Fibroblast of lung (primary cell): ENCODE measurements at regions not wholly inside any gene's neighbourhood (a gene's known extent, or its start where the extent isn't known, plus 50 kb on each side); places are given as distances from the start of the nearest gene placed in this dataset.

Source experiments
- DNase-seq, 2 donors: peaks; one replicate each; pipeline versions ENCODE4 v3.0.0 to v3.0.0-alpha.2; 2010; ENCODE audit warnings: low read depth in 2 of 2
- H2AFZ ChIP-seq: 2 replicates; pipeline ENCODE4 v1.5.1; 2012; ENCODE audit warnings: low read length, control low read depth, inconsistent platforms
- H3K27ac ChIP-seq: 2 replicates; pipeline ENCODE4 v1.5.1; 2011; ENCODE audit warnings: low read length, control low read depth; ENCODE audit not compliant: insufficient read depth
- H3K27me3 ChIP-seq: 2 replicates; pipeline ENCODE4 v1.5.1; 2011; ENCODE audit warnings: mild to moderate bottlenecking, low read length; ENCODE audit not compliant: control insufficient read depth, insufficient read depth
- H3K36me3 ChIP-seq: 2 replicates; pipeline ENCODE4 v1.5.1; 2011; ENCODE audit warnings: low read length; ENCODE audit not compliant: control insufficient read depth, insufficient read depth
- H3K4me1 ChIP-seq: 2 replicates; pipeline ENCODE4 v1.5.1; 2011; ENCODE audit warnings: low read length; ENCODE audit not compliant: control insufficient read depth, insufficient read depth; ENCODE audit errors: extremely low read depth
- H3K4me2 ChIP-seq: 2 replicates; pipeline ENCODE4 v1.5.1; 2011; ENCODE audit warnings: low read length, control low read depth; ENCODE audit not compliant: insufficient read depth; ENCODE audit errors: extremely low read depth
- H3K4me3 ChIP-seq, 4 experiments: fragments of 200-600 bp in 1 of 4; sonication (generic) in 1 of 4; replicated peaks in 1 of 4; 2 replicates each; pipeline ENCODE4 v1.5.1; 2011 to 2016; ENCODE audit warnings: low read length in 4 of 4, low read depth in 3 of 4, mild to moderate bottlenecking in 3 of 4, control low read depth in 2 of 4, inconsistent platforms in 1 of 4, mixed read lengths in 1 of 4; ENCODE audit not compliant: insufficient read depth in 1 of 4; ENCODE audit errors: control extremely low read depth in 1 of 4
- H3K79me2 ChIP-seq: 2 replicates; pipeline ENCODE4 v1.5.1; 2012; ENCODE audit warnings: mild to moderate bottlenecking, low read length, inconsistent platforms; ENCODE audit not compliant: control insufficient read depth, insufficient read depth
- H3K9ac ChIP-seq: 2 replicates; pipeline ENCODE4 v1.5.1; 2011; ENCODE audit warnings: mild to moderate bottlenecking, low read length, control low read depth; ENCODE audit not compliant: insufficient read depth
- H3K9me3 ChIP-seq: 2 replicates; pipeline ENCODE4 v1.5.1; 2012; ENCODE audit warnings: low read depth, low read length; ENCODE audit not compliant: control insufficient read depth, insufficient read depth
- H4K20me1 ChIP-seq: 2 replicates; pipeline ENCODE4 v1.5.1; 2011; ENCODE audit warnings: low read length; ENCODE audit not compliant: control insufficient read depth, insufficient read depth; ENCODE audit errors: extremely low read depth
- CTCF ChIP-seq, 2 donors: IDR thresholded peaks in 1 of 2; conservative IDR thresholded peaks in 1 of 2; 1 replicate in 1 of 2; 2 replicates in 1 of 2; pipeline ENCODE4 v1.5.1; 2011 to 2012; ENCODE audit warnings: low read length in 2 of 2, control low read depth in 1 of 2, inconsistent platforms in 1 of 2, low read depth in 1 of 2, mild to moderate bottlenecking in 1 of 2
- EZH2 ChIP-seq: IDR thresholded peaks from 2 replicates; pipeline ENCODE4 v1.5.1; 2012; ENCODE audit warnings: low read length, control low read depth, mild to moderate bottlenecking; ENCODE audit errors: missing control alignments

DNA sequence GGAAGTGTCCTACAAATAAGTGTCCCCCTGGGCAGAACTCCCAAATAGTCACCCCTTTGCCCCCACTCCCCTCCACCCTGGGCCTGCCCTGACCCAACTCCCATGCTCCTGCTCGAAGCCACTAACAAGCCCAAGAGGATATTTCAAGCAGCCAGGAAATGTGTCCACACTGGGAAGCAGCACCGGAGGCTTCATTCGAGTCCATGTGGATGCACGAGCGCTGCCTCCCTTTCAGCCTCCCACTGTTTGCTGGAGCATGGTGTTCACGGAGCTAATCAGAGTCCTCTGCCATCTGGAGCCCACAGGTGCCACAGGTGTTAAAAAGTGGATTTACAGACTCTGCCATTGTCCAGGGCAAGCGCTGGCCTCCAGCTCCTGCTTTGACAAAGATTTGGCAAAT lies 177.6 kb downstream of the TTLL2 start:
- Histone ChIP-seq H3K4me3 (no peak overlapping the region), H3K4me1 (no peaks in the 10 kb centered on the region), H4K20me1 (no peaks in the 10 kb centered on the region), H3K36me3 (no peaks in the 10 kb centered on the region), H3K4me2 (no peak overlapping the region), H3K9me3 (no peaks in the 10 kb centered on the region), H3K79me2 (no peaks in the 10 kb centered on the region), H2AFZ (no peak overlapping the region), H3K27me3 (no peaks in the 10 kb centered on the region), H3K9ac (no peak overlapping the region), H3K27ac (no peak overlapping the region)
- TF ChIP-seq EZH2 = no peak
- TF ChIP-seq CTCF (conservative IDR thresholded peaks at IDR 0.05 in 1 of 2, IDR thresholded peaks at IDR 0.05 in 1 of 2; ENCODE audit: low read depth in 1 of 2, low read length in 2 of 2) = no peak
- no peak for DNase-seq

DNA sequence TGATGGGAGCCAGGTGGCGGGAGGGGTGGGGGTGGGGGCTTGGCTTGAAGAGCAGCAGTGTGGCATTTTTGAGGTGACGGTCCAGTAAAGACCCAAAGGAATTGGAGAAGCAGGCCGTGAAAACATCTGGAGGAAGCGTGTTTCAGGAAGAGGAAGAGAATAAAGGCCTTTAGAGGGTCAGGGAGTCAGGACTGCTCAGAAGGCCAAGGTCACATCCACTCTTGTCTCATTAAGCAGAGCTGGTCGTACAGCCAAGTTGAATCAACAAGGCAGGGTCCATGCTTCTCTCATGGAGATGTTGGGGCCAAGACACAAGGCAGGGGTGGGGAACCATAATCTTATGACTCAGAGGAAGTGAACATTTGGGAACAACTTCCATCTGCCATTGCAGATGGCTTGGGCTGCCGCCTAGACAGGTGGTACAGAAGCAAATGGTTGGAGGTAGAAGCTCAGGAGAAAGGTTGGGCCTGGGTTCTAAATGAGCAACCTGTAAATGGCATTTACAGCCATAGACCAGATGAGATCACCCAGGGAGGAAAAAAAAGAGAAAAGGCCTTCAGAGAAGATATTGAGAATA lies 179.6 kb downstream of the TTLL2 start:
- Histone ChIP-seq H3K9me3 (no peaks in the 10 kb centered on the region), H3K79me2 (no peaks in the 10 kb centered on the region)
- TF ChIP-seq CTCF (conservative IDR thresholded peaks at IDR 0.05 in 1 of 2, IDR thresholded peaks at IDR 0.05 in 1 of 2; ENCODE audit: low read depth in 1 of 2, low read length in 2 of 2) (no peak), EZH2 (no peak)

GRCh38 chr6:167505199-167505598 lies 180.3 kb downstream of the TTLL2 start:
- Histone ChIP-seq H3K4me3 (no peak overlapping the region), H3K4me2 (no peak overlapping the region), H3K27ac (no peak overlapping the region), H4K20me1 (no peaks in the 10 kb centered on the region), H3K27me3 (no peaks in the 10 kb centered on the region), H2AFZ (no peak overlapping the region), H3K4me1 (no peaks in the 10 kb centered on the region), H3K9ac (no peak overlapping the region), H3K79me2 (no peaks in the 10 kb centered on the region), H3K9me3 (no peaks in the 10 kb centered on the region), H3K36me3 (no peaks in the 10 kb centered on the region)
- no peak for DNase-seq
- TF ChIP-seq EZH2 (no peak), CTCF (conservative IDR thresholded peaks at IDR 0.05 in 1 of 2, IDR thresholded peaks at IDR 0.05 in 1 of 2; ENCODE audit: low read depth in 1 of 2, low read length in 2 of 2) (no peak)

More for the DNA sequence above, 179.6 kb downstream of the TTLL2 start:
- DNase-seq = no peak
- Histone ChIP-seq H2AFZ (no peak overlapping the region), H3K27ac (no peak overlapping the region), H3K36me3 (no peaks in the 10 kb centered on the region), H4K20me1 (no peaks in the 10 kb centered on the region), H3K4me1 (no peaks in the 10 kb centered on the region), H3K27me3 (no peaks in the 10 kb centered on the region), H3K4me2 (no peak overlapping the region), H3K4me3 (no peak overlapping the region), H3K9ac (no peak overlapping the region)
